ENCODE measurements at regions not wholly inside any gene's neighbourhood (a gene's known extent, or its start where the extent isn't known, plus 50 kb on each side); places are given as distances from the start of the nearest gene placed in this dataset.

DNA sequence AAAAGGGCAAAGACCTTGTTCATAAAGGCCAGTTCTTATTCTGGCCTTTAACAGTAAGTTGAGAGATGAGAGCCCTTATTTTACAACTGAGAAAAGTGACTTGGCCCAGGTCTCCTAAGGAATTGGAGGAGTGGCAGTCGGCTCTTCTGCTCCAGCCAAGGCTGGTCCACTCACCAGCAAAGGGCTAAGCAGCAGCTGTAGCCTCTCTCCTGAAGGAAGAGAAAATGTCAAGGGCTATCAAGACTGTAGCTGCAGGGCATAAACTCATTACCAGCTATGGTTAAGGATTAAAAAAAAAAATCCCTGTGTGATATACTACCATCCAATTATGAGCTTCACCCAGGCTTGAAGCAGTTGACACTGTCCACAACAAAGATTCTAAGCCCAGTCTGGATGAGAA is 138.6 kb upstream of the RAD23B start:
- TF ChIP-seq EZH2 (IDR thresholded peaks at IDR 0.05; ENCODE audit: insufficient read depth, poor library complexity, severe bottlenecking) (no peak), EZH2phosphoT487 (IDR thresholded peaks at IDR 0.05; ENCODE audit: insufficient read depth, low read depth) (no peak)

Measured in GM23248 (cell line).